Stimulated activated CD8-positive, alpha-beta memory T cell treated with anti-CD3 and anti-CD28 coated beads, Interleukin-15, amount 100 ng/mL, for 24 hours (primary cell): ENCODE measurements at regions not wholly inside any gene's neighbourhood (a gene's known extent, or its start where the extent isn't known, plus 50 kb on each side); places are given as distances from the start of the nearest gene placed in this dataset.

Source experiments
- DNase-seq: peaks from one replicate; pipeline ENCODE4 v3.0.0-alpha.2; 2020; ENCODE audit warnings: low read depth

- no peak for DNase-seq
Measured at GRCh38 chr4:24476282-24476681, 108.1 kb downstream of the DHX15 start.

- DNase-seq: no peak
Measured at GRCh38 chr4:24475756-24476155, 108.6 kb downstream of the DHX15 start.

DNA sequence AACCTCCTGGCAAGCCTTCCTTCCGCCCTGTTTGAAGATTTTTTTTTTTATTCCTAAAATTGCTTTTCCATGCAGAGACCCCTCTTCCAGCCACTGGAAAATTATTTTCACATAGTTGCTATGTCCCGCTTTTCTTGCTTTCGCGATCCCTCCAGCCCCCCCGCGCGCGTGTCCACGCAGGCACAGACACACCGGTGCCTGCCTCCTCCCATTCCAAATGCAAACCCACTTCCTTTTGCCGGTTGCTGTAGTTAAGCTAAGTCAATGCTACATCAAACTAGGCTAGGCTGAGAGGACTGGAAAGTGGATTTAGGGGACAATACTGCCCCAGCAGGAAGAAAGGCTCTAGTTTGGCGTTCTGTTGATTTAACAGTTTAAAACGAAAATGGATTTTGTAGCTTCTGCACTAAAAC, 111.0 kb downstream of the DHX15 start:
- no peak for DNase-seq

GRCh38 chr4:24472514-24473308, 111.6 kb downstream of the DHX15 start:
- no peak for DNase-seq

DNA sequence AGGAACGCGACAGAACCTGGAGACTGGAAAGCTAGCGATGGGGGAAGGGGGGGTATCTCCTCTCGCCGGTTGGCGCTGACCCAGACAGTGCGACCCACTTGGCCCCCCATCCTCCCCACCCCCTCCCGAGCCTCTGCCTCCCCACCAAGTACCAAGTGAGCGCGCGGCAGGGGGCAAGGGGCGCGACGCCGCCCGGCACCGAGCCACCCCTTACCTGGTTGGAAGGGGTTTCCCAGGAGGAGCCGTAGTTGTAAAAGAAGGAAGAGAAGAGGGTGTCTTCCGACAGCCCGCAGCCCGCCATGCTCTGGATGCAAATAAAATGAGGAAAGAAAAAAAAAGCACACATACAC, 112.2 kb downstream of the DHX15 start:
- DNase-seq: no peak

DNA sequence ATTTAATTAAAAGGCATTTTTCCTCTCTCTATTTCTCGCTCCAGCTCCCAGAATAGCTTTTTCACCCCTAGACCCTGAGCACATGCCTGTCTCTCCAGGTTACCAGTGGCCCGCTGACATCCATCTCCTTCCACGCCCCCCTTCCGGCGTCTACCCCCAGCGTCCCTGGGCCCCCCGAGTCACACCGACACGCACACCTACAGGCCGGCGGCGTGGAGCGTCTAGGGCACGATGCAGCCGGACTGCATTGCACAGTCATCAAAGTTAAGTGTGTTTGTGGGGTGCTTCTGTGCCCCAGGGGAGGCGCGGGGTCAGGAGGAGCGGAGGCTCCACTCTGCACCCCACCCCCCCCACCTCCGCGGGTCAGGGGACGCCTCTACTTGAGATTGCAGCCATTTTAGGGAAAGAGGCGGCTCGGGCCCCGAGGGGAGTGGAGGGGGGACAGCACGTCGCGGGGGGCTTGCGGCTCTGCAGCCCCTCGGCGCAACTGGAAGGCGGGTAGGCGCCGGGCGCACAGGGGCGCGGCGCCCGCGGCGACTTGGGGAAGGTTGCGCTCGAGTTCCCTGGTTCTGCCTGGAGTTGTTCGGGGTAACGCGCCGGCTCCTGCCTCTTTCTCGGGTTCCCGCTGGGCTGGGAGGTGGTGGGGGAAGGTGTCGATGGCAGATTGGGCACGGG, 112.7 kb downstream of the DHX15 start:
- DNase-seq: no peak

- DNase-seq: no peak
Measured at GRCh38 chr4:24470666-24471485, 113.5 kb downstream of the DHX15 start.

DNA sequence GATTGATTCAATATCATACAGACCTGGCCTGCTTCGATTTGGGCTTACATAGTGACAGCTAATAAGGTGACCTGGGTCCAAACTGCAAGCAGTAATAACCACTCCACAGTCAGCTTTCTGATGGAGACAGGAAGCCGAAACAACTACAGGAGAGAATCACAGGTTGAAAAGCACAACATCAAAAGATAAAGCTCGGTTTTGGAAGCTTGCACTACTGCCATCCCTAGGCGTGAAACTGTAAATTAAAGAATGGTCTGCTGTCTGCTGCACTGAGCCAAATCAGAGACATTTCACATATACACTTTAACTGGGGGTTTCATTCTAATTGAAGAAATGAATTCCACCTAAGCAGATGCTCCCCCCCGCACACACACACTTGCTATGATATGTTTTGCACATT, 116.3 kb downstream of the DHX15 start:
- no peak for DNase-seq

GRCh38 chr4:24464566-24464965, 119.8 kb downstream of the DHX15 start:
- no peak for DNase-seq

DNA sequence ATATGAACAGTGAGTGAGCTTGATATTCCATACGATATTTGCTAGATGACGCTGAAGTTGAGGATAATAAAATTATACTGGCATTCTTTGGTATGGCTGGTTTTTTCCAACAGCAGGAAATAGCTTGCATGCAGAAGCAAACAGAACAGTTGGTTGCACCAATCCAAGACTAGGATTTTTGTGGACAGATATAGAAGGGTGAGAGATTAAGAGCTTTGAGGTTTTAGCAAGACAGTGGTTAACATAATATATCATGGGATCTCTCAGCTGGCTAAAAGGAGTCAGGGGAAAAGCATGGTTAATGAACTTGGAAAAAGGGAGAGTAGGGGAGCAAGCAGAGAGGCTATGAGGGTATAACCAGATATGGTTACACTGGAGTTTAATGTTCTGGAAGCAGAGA, 127.9 kb downstream of the DHX15 start:
- DNase-seq: no peak

- DNase-seq: no peak
Measured at GRCh38 chr4:24453951-24454350, 130.4 kb downstream of the DHX15 start.

- no peak for DNase-seq
Measured at GRCh38 chr4:24451870-24452269, 132.5 kb downstream of the DHX15 start.

- no peak for DNase-seq
Measured at GRCh38 chr4:24443200-24443599, 141.2 kb downstream of the DHX15 start.

GRCh38 chr4:24440765-24441164, 143.6 kb downstream of the DHX15 start:
- DNase-seq: no peak

GRCh38 chr4:24434241-24434640, 150.1 kb downstream of the DHX15 start:
- DNase-seq: no peak

- no peak for DNase-seq
Measured at GRCh38 chr4:24433515-24434214, 150.7 kb downstream of the DHX15 start.

- DNase-seq: no peak
Measured at GRCh38 chr4:24428850-24429249, 155.5 kb downstream of the DHX15 start.

DNA sequence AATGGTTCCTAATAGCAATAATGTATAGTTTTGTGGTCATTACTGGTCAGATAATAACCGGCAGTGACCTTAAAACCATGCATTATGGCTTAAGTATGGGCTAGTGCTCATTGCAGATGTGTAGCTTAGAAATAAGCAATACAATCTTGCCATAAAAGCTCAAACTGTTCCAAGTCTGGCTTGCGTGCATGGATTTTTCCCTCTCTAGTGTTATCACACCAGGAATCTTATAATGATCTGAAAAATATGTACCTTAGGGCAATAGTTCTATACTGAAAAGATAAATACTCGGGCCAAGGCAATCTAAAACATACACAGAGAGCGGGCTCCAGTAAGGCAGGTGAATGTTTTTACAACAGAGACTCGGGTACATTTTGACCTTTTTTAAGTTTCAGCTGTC, 157.8 kb downstream of the DHX15 start:
- no peak for DNase-seq

DNA sequence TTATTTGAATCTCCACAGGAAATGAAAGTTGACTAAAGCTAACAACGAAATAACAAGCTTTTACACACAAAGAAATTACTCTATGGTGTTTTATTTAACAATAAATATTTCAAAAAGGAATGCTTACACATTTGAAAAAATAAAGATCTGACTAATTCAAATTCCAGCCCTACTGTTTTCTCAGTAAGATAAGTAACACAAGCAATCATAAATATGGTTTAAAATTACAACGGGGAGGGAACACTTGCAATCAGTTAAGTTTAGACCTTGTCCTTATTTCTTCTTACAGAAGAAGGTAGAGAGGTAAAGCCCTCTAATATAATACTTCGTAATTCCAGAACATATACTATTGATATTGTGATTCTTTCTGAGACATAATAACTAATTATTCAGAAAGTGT, 158.5 kb downstream of the DHX15 start:
- DNase-seq: no peak

DNA sequence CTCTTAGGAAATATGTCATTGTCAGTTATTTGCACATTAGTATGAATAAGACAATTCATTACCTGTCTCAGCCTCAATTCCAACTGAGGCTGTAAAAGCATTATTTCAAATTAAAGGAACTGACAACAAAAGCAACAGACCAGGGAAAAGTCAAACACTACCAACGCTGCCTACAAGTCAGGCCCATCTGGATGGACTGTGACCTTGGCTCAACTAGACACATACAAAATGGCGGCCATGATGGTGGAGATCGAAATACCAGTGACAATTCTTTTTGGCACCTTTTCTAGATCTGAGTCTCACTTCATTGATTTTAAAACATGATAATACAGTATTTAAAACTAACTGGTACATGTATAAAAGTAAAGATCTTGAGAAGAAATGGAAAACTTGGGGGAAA, 160.7 kb downstream of the DHX15 start:
- DNase-seq: no peak

DNA sequence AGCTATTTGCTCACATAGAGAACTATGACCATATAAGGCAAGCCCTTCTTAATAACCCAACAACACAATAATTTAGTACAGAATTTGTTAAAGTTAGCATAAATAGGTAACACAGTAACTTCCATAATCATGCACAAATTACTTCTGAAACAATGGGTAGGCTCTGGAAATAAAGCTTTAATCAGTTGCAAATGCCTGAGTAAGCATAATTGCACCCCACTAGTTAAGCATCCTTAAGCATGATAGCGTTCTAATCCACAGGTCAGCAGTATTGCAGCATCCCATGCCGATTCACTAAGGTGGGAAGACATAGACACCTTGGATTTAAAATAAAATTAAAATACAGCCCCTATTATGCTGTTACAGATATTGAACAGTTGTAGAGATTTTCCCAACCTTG, 161.7 kb downstream of the DHX15 start:
- DNase-seq: no peak
